Glomerular visceral epithelial cell (primary cell): ENCODE measurements at regions not wholly inside any gene's neighbourhood (a gene's known extent, or its start where the extent isn't known, plus 50 kb on each side); places are given as distances from the start of the nearest gene placed in this dataset.
"Not testable (repeated sequence)": the region's sequence is repeated elsewhere in the genome, so short reads cannot be mapped to it uniquely, and the experiment has no call there.

ENCODE experiments used
- DNase-seq: peaks from one replicate; pipeline ENCODE4 v3.0.0-alpha.2; 2016; ENCODE audit errors: extremely low spot score

DNA sequence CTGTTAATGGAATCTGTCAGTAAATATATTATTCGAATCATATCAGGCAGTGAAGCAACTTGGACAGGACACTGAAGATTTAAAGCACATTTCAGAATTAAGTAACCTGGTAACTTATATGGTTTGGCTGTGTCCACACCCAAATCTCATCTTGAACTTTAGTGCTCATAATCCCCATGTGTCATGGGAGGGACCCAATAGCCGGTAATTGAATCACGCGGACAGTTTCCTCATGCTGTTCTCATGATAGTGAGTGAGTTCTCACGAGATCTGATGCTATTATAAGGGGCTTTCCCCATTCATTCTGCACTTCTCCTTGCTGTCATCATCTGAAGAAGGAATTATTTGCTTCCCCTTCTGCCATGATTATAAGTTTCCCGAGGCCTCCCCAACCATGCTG is 83.2 kb upstream of the COL1A2 start:
- no peak for DNase-seq

DNA sequence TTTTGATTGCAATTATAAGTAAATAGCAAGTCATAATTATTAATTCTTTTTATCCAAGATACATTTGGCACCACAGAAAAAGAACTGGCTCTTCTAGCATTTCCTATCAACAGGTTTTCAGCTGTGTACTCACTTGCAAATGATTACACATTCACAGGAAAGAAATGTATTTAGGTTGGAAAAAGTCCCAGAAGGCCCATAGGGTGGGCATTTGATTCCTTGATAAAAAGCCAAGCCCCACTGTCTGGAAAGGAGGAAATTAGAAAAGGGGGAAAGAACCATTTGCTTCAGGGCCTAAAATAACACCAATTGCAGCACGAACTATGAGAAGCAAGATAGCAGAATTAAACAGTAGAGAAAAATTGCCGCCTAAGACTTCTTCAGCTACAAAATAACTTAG is 80.8 kb upstream of the COL1A2 start:
- DNase-seq, result peak; percentile 18

DNA sequence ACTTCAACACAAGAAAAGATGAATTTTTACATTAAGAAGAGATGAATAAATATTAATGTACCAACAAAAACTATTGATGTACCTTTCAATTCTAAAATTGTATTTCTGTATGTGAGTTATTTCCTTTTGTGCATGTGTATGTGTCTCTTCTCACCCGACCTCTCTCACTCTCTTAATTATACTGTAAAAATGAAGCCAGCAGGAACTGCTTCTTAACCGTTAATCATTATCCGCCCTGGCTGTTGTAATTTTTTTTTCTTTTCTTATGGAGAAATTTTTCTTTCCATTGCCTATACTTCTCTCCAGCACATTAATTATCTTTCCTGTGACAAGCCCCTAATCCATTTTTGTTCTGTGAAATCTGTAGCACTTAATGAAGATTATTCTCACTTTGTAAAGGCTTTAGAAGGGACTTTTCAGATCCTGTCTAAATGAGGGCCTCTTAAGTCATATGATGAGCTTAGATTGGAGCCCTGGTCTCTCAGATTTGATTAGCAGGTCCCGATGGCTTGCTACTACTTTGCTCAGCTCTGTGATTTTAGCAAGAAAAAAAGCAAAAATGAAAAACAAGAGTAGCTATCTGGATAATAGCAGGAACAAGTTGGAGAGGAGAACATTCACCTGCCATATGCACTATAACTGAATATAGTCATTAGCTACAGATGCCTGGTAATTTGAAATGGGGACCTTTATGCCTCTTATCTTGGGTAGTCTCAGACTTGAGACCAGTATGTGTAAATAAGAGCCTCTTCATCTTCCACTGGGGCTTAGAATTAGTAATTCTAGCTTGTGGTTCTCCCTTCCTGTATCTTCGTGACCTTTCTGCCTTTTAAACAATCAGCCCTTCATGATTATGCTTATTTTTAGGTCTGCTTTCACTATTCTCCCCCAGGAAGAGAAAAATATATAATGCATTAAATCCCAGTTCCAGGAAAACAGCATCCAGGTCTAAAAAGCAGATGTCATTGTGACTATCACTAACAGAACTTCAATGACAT is 80.0 kb upstream of the COL1A2 start:
- DNase-seq, result no peak

- DNase-seq, result not testable (repeated sequence)
Measured at GRCh38 chr7:94321138-94321537, 73.6 kb upstream of the COL1A2 start.

DNA sequence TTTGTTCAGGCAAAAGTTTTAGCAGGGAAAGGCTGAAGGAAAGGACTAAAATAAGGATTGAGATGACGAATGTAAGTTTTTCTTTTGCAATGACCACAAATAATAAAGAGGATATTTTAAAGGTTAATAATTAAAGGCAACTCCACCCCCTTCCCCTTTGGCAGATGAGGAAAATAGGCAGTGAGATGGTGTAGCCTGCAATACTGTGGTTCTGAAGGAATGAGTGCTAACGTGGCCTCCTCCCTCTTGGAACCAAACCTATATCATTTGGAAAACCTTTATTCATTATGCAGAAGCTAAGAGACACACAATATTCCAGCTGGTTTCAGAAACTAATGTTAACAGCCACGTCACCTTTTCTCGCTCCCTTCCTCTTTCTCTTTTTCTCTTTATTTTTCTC is 70.9 kb upstream of the COL1A2 start:
- DNase-seq, result peak; percentile 30

DNA sequence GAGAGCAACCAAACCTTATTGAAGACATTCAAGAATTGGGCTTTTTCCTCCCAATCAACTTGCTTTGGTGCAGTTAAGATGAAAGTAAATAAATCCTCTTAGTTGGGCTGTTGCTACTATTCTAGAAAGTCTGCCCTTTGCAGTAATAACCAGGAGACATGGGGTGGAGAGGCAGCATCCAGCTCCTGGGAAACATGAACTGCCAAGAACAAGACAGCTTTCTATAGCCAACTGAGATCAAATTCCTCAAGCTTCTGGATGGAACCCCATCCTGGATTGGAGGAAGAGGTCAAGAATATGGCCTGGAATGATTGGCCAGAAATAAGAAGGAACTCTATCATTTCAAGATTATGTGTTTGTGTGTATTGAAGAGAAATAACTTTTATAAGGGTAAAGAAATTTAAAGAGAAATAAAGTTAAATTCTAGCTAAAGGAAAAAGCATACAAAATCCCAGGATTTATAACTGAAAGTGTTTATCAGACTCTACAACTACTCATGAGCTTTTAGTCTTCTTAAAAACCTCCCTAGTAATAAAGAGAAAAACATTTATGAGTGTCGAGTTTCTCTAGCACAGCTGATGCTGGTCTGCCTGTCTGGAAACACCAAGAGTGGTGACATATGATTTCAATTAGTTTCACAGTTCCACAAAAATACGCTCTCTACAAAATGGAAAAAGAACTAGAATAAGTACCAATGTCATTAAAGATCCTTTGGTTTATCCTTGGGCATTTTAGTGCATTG is 70.1 kb upstream of the COL1A2 start:
- DNase-seq, result no peak

DNA sequence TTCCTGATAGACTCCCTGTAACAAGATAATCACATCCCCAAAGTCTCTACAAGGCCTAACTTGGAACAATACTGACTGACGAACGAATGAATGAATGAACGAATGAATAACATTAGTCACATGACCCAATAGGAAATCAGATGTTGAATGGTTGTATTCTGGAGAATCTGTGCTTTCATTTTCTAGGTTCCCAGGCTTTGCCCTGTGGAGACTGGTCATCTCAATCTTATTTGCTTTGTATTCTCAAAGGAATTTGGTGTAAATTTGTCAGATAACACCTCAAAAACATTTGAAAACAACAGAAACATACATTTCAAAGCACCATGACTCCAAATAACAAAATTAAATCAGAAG is 69.6 kb upstream of the COL1A2 start:
- DNase-seq, result no peak

- DNase-seq, result no peak
Measured at GRCh38 chr7:94330269-94331020, 64.2 kb upstream of the COL1A2 start.

DNA sequence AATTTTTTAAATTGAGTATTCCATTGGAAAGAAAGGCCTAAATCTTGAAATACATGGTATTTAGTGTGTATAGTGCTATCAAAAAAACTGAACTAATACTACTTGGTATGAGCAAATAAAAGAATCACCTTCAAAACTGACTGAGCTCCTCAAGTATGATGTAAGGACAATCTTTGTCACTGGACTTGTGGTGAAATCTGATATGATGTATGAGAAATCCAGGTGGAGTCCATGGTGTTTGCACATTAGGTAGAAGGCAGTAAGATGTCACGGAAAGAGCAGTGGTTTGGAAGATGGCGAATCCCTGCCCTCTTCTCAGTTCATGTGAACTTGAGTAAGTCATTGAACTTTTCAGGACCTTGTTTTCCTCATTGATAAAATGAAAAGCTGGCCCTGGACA is 62.1 kb upstream of the COL1A2 start:
- no peak for DNase-seq

GRCh38 chr7:94333810-94334209 is 60.9 kb upstream of the COL1A2 start:
- DNase-seq, result no peak

DNA sequence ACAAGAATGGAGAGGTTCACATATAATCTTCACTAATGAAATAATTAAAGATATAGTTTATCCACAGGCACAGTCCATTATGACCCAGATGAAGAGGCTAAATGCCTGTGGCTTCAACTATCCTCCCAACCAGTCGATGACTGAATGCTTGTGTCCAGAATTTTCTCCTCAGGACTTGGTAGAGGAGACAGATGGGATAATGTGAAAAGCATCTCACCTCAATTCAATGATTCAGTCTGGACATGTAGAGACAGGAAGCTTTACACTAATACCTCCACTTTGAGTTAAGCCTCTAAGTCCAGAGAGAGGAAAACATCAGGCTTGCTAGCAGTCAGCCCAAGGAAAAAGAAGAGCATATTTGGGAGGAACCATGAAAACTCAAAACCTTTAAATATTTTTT is 59.1 kb upstream of the COL1A2 start:
- DNase-seq, result no peak

GRCh38 chr7:94336009-94336408 is 58.7 kb upstream of the COL1A2 start:
- DNase-seq, result no peak

- DNase-seq, result no peak
Measured at GRCh38 chr7:94338921-94339371, 55.7 kb upstream of the COL1A2 start.

GRCh38 chr7:94344826-94345225 is 49.9 kb upstream of the COL1A2 start:
- peak; percentile 28 for DNase-seq
